ENCODE measurements at regions not wholly inside any gene's neighbourhood (a gene's known extent, or its start where the extent isn't known, plus 50 kb on each side); places are given as distances from the start of the nearest gene placed in this dataset.

DNA sequence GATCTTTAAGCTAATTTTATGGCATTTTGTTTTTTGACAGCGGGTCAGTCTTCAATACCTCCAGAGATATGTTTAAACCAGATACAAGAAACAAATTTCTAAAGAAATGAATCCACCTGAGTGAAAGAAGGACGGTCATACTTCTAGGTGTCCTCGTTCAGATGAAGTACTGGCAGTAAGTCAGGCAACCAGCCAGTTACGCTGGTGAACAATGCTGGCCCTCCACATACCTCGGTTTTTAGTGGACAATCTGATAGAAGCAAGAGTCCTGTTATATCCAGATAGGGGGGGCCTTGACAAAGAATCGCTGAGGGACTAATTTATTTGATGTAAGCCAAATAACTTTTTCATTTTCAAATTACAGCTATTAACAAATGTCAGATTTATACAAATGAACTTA is 266.4 kb upstream of the KLF14 start:
- no peak for DNase-seq

DNA sequence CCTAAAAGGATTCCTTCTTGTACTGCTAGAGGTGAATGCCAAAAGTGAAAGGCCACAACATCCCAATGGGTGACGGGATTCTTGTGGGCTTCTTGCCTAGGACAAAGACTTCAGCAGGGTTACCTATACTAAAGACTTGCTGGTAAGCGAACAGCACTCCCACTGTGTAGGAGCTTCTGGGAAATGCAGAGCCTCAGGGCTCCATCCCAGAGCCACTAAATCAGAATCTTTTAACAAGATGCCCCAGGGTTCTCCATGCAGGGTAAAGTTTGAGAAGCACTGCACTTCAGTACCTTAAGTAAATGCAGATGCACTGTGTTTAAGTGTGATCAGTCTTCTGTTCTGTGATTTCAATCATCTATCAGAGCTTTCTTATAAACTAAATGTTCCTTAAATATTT is 266.9 kb upstream of the KLF14 start:
- DNase-seq, result no peak

DNA sequence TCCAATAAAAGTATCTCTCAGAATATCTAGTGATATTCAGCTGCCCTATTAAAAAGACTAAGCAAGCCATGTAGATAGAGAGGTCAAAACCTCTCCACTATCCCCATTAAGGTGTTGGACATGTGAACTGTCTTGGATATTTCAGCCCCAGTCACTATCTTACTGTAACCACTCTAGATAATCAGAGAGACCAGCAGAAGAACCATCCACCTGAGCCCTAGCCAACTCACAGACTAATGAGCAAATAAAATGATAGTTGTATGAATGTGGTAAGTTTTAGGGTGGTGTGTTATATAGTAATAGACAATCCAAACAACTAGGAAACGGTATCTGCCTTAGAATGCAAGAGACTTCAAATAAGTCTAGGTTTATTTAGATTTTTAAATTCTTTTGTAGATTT is 268.6 kb upstream of the KLF14 start:
- DNase-seq, result no peak

DNA sequence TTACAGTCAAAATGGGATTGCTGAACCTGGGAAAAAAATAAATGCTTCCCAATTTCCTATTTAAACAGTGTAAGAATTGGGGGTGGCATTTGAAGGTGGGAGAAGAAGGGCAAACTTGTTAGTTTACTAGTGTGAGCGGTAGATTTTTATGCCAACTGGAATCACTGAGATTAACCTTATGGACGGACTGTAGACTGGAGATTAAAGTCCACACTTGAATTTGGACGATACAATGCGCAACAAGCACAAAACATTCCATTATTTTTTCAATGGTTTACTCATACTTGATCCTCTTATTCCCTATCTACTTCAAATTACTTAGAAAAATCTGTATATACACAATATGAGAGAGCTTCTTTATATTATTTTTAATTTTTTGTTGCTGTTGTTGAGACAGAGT is 269.6 kb upstream of the KLF14 start:
- no peak for DNase-seq

DNA sequence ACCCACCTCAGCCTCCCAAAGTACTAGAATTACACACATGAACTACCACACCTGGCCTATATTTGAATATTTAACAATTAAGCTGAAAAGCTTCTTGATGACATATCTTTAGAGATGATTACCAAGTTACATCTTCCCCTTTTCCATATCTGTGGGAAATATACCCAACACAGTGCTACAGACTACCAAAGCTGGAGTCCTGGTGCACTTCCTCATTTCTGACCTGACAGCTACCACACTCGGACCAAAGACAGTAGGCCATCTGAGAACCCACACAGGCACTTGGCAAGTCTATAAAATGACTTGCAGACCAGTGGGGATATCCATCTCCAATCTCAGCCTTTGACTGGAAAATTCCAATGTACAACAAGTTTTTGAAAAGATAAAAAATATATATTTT is 270.4 kb upstream of the KLF14 start:
- no peak for DNase-seq

DNA sequence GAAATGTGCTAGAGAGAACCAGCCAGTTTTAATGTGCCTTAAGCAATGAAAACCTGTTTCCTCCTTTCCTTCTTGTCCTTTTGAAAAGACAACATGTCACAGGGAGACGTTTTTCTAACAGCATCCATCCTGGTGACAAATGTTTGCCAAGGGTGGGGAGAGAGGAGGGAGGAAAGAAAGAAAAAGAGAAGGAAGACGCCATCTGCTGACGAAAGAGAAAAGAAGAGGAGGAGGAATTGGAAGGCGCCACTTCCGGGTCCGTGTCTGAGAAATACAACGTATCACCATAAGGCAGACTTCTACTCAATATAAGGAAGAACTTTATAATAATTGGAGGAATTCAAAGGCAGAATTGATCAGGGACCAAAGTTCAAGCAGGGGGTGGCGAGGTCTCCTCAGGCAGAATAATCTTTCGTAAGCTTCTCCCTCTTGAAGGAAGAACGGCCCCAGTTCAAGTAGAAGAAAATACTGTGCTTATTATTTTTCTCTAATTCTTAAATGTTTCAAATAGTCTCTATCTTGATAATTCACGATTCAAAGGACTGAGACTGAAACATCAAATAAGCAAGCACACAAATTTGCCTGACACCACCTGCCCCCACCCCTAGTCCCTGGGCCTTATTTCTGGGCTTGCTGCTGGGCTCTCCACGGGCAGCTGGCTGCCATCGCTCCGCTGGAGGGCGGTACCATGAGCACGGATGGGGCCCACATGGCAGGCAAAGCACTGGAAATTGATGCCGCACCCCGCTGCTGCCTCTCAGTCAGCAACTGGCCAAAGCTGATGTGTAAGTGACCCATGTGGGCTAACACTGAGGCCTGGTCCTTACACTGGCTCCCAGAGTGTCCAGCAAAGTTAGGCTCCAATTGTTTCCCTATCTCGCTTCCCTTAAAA is 273.7 kb upstream of the KLF14 start:
- peak; percentile 12 to 13 for DNase-seq

DNA sequence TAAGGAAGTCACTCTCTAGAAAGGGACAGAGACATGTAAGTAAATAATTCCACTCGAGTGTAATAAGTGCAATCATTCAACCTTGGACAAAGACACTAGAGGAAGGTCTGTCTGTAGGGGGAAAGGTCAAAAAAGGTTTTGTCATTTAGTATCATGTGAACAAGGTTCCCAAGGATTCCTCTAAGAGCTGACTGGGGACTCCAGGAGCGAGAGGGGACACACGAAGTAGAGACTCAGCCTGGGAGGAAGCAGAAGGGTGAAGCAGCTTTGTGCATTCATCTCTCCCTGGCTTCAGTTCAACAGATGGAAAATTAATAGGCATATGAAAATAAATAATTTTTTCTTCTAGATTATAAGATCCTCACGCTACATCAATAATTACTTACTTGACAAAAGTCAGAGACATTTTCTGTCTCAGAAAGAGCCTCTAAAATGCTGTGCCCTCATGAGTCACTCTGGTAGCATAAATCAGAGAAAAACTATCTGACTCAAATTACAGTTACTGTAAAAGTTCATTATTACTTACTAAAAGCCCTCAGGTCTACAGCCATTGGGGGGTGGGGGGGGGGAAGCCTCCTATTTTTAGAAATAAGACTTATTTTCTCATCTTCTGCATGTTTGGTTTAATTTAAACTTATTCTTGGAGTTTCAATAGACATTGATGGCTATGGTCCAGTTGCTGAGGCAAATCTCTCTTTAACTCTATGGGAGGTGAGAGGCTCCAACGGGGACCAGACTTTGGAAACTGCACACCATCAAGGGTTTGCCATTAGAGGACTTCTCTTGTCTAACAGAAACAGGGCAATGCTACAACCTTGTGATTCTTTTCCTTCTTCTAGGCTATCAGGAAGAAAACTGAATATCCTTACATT is 275.1 kb upstream of the KLF14 start:
- DNase-seq, result no peak

DNA sequence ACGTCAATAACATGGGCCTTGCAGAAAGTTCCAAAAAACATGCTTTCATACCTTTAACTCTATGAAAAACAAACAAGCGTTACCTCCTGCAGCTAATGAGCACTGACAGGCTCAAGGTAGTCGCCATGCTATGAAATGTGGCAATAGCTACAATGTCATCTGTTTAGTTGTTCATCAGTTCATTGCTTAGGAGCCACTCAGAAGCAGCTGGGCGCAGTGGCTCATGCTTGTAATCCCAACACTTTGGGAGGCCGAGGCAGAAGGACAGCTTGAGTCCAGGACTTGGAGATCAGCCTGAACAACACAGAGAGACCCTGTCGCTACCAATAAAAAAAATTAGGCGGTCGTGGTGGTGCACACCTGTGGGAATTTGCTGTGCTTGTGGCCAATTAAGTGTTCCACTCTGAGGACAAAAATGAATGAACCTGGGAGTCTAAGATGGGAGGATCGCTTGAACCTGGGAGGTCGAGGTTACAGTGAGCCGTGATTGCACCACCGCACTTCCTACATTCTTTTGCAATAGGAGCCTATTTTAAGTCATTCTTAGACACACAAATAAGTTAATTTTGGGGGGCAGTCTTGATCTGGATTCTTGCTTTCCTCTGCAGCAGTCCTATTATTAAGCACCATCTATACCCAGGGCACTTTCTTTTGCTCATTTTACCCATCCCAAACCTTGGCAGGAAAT is 276.2 kb upstream of the KLF14 start:
- no peak for DNase-seq

DNA sequence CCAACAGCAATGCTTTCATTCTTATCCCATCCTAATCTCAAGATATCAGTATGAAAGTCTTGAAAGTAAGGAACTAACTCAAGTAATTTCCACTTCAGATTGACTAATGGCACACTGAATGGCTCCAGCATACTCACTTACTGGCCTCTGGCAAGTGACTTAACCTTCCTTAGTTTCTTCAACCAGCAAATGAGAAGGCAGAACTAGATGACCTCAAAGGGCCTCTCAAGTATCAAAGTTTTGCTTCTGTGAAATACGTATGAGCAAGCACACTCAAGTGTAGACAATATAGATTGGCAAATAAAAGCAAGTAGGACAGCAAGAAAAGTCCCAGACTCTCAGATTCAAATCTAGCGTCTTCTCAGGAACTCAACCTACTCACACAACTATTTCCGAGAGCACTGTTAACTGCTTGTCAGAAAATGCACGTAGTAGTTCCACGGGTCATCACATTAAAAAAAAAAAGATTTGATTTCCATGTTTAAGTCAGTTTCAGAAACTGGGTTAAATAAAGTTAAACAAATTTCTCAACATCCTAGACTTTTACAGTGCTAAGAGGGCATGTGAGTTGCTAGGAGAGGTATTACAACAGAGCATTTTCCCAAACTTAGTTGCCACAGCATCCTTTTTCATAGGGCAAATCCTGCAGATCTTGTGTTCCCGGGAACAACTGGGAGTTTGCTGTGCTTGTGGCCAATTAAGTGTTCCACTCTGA is 276.9 kb upstream of the KLF14 start:
- DNase-seq, result no peak

DNA sequence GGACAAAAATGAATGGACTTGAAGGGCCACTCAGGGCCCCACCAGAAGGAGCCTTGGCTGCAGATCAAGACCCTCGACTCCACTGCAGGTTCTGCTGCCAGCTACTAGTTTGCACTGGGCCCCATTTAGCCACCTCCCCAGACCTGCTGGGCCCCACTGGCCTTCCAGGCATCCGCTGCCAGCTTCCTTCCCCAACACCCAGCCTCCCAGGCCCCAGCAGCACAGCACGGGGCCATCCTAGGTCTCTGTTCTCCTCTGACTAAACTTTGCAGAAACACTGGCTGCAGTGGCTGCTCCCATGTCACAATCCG is 277.4 kb upstream of the KLF14 start:
- DNase-seq, result no peak

DNA sequence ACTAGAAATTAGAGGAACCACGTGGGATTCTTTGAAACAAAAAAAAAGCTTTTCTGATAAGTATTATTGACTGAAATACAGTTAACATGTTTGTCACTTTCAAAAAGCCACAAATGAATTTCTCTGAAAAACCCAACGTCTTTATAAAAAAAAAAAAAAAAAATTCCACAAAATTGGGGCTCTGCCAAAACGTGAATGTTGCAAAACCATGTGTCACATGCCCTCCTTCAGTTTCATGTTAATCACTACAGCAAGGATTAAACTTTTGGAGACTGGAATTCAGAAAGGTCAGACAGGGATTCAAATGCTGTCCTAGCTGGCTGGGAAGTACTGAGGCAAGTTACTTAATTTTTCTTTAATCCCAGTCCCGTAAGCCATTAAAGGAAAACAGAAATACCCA is 278.0 kb upstream of the KLF14 start:
- no peak for DNase-seq

DNA sequence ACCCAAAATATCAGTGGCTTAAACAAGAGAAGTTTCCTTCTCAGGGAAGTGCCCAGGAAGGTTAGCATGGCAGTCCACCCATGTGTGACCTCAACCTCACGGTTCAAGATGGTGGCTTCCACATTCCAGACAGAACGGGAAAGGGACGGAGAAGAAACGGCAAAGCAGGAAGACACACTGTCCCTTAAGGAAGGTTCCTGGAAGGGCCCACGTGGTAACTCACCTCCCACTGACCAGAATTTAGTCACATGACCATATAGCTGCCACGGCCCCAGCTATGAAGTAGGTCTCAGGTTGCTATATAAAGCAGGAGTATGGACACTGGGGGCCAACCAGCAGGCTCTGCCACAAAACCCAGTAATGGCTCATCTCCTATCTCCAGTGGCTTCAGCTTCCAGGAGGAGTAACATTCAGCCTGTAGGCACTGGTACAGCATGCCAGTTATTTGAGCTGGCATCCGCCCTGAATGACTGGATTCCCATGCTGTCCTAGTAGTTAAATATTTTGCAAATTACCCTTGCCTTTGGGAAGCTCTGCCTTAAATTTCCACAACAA is 278.5 kb upstream of the KLF14 start:
- no peak for DNase-seq

DNA sequence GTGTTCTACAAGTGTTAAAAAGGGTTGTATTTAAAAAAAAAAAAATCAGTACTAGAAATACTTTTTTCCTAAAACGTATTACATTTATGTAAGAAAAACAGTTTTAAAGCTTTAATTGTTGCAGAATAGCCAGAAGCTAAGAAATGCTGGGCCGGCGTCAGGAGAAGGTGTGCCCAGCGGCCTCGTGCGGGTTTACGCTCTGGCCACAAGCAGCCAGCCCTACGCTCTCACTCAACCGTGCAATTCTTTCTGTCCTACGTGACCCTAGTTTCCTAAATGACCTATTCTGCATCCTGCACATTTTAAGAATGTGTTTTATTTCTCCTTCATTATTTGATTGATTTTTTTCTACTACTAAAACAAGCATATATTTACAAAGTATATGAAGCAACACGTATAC is 279.7 kb upstream of the KLF14 start:
- no peak for DNase-seq

DNA sequence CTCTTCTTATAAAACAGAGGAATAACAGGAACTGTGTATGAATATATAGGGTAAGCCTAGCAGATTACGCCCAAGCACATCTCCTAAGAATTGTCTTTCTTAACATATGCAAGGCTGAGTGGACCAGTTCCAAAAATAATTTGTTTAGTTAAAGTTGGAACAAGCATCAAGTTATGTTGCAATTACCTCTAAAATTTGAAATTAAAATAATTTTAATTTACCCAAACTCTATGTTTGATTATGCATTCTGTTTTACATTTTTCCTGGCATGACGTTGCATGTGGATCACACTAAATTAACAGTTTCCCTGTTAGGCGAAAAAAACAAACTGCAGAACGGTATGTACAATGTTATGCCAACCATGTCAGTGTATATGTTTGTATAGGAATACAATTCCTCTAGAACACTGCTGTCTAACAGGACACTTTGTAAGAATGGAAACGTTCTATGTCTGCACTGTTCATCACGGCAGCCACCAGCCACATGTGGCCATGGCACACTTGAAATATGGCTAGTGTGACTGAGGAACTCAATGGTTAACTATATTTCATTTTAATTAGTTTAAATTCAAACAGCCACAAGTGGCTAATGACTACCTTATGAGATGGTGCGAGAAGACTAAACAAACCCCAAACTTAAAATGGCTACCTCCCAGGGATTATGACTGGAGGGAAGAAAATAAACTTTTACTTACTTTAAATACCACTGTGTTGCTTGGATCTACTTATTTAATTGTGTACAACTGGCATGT is 281.1 kb upstream of the KLF14 start:
- no peak for DNase-seq

DNA sequence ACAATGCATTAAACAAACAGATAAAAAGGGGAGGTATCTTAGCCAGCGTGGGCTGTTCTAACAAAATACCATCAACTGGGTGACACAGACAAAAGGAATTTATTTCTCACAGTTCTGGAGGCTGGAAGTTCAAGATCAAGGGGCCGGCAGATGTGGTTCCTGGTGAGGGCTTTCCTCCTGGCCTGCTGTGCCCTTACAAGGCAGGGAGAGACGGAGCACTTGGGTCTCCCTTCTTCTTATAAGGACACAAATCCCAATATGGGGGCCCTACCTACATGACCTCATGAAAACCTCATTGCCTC is 281.6 kb upstream of the KLF14 start:
- DNase-seq, result no peak

DNA sequence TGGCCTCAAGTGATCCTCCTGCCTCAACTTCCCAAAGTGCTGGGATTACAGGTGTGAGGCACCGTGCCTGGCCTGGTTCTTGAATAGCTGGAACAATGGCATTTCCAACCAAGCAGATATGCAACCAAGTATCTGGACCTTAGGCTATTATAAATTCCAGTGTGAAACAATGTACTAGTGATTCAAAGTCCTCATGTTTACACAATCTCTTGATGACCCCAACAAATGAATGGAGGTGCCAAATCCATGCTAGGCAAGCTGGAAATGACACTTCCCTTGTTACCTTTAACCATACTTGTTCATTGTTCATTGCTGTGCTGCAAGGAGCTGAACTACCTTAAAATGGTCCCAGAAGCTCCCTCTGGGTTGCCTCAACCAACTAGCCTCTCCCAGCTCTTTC is 282.2 kb upstream of the KLF14 start:
- DNase-seq, result no peak

DNA sequence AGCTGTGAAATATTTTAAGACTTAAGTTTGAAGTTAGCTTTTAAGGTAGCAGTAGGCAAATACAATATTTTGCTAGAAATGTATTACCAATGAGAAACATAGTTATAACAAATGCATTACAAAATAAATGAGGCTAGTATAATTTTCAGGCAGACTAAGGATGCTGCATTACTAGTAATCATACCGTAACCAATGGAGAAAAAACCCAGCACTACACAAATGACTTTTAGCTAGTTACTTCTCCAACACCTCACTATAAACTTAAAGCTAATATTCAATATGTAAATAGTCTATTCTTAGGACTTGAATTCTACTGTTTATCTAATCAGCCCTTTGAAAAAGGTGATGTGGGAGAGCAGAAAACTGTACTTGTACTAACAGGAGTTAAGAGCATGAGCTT is 285.3 kb upstream of the KLF14 start:
- DNase-seq, result no peak

DNA sequence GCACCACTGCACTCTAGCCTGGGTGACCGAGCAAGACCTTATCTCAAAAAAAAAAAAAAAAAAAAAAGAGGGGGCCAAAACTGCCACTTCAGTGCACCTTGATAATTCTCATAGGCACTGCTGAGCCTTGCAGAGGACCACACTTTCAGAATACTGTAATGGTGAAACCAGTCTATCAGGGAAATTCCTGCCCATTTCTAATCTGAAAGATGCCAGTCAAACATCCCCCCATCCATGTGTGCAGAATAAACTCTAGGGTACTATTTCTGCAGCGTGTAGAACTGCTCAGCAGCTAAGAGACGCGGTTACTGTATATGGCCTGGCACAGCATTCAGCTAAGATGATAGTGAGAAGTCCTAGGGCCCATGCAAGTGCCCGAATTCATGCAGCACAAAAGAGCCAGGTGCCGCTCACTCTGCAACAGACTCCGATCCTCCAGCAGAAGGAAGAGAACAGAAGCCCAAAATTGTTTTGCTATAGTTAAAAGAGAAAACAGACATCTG is 286.8 kb upstream of the KLF14 start:
- DNase-seq, result no peak

DNA sequence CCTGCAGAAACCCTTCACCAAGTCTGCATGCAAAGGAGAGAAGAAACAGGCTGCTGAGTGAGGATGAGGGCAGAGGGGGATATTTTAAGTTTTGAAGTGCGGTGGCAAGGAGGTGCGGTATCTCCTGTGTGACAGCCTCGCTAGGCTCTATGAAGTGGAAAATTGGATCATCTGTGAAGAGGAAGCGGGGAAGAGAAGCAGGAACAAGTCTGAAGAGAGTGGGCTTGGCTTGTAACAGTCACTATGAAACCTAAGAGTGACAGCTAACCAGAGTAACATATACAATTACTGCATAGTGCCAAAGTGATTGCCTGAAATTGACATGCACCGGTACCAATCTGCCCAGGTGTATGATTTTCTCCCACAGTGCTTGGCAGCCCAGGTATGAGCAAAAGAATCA is 287.5 kb upstream of the KLF14 start:
- DNase-seq, result no peak

DNA sequence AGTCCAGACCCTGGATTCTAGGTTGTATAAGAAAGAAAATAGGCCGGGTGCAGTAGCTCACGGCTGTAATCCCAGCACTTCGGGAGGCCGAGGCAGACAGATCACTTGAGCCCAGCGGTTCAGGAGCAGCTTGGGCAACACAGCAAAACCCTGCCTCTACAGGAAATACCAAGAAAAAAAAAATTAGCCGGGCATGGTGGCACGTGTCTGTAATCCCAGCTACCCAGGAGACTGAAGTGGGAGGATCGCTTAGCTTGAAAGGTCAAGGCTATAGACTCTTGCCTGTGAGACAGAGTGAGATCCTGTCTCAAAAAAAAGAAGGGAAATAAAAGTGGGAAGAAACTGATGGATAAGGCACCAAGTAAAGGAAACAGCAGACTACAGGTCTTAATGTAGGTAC is 287.9 kb upstream of the KLF14 start:
- no peak for DNase-seq

DNA sequence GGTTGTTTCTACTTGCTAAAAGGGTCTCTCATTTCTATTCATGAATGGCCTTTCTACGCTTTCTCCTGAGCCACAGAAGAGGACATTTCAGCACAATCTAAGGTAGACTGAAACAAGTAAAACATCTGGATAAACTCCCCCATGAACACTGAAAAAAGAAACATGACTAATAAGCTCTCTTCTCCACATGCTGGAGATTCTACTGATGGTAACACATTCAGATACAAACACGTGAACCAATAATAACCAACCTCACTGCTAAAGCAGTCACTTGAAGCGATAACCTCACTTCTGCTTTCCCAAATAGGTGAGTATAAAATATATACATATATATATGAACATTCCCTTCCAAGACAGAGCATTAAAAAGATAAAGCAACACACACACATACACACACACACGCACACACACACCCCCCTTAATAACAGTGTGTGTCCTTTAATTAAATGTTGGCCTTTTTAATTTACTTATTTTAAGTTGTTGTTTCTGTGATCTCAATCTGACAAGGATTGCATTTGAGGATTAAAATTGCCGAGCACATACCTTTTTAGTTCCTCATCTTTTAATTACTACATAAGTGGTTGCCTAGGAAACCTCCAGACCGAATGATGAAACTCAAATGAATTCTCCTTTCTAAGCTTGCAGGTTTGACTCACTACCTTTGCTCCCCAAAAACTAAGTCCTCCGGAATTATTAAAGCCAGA is 292.4 kb upstream of the KLF14 start:
- DNase-seq, result no peak
